Renal pelvis (tissue), 1 donor: ENCODE measurements at regions not wholly inside any gene's neighbourhood (a gene's known extent, or its start where the extent isn't known, plus 50 kb on each side); places are given as distances from the start of the nearest gene placed in this dataset.
"Not testable (repeated sequence)": the region's sequence is repeated elsewhere in the genome, so short reads cannot be mapped to it uniquely, and the experiment has no call there.

ENCODE experiments used
- DNase-seq: peaks from one replicate; pipeline ENCODE4 v3.0.0-alpha.2; 2013

- DNase-seq = peak; percentile 40
Measured at GRCh38 chr14:55897031-55897430, 221.2 kb upstream of the PELI2 start.

- no peak for DNase-seq
Measured at GRCh38 chr14:55898938-55899337, 219.3 kb upstream of the PELI2 start.

GRCh38 chr14:55899531-55899930 lies 218.7 kb upstream of the PELI2 start:
- DNase-seq = no peak

- no peak for DNase-seq
Measured at GRCh38 chr14:55900749-55901148, 217.5 kb upstream of the PELI2 start.

GRCh38 chr14:55901291-55901690 lies 216.9 kb upstream of the PELI2 start:
- no peak for DNase-seq

- no peak for DNase-seq
Measured at GRCh38 chr14:55902241-55902640, 216.0 kb upstream of the PELI2 start.

- DNase-seq = no peak
Measured at GRCh38 chr14:55904086-55904485, 214.1 kb upstream of the PELI2 start.

GRCh38 chr14:55908106-55908505 lies 210.1 kb upstream of the PELI2 start:
- no peak for DNase-seq

- no peak for DNase-seq
Measured at GRCh38 chr14:55909879-55910278, 208.3 kb upstream of the PELI2 start.

GRCh38 chr14:55910601-55911243 lies 207.5 kb upstream of the PELI2 start:
- no peak for DNase-seq

GRCh38 chr14:55911776-55912175 lies 206.4 kb upstream of the PELI2 start:
- DNase-seq = no peak

- DNase-seq = no peak
Measured at GRCh38 chr14:55912344-55912743, 205.9 kb upstream of the PELI2 start.

- no peak for DNase-seq
Measured at GRCh38 chr14:55913324-55914025, 204.7 kb upstream of the PELI2 start.

- no peak for DNase-seq
Measured at GRCh38 chr14:55914771-55915170, 203.4 kb upstream of the PELI2 start.

GRCh38 chr14:55915456-55915855 lies 202.8 kb upstream of the PELI2 start:
- DNase-seq = no peak

GRCh38 chr14:55919800-55920199 lies 198.4 kb upstream of the PELI2 start:
- DNase-seq = not testable (repeated sequence)

GRCh38 chr14:55921511-55921910 lies 196.7 kb upstream of the PELI2 start:
- DNase-seq = no peak

- DNase-seq = no peak
Measured at GRCh38 chr14:55926007-55926406, 192.2 kb upstream of the PELI2 start.

- no peak for DNase-seq
Measured at GRCh38 chr14:55927028-55927427, 191.2 kb upstream of the PELI2 start.

GRCh38 chr14:55928276-55928675 lies 189.9 kb upstream of the PELI2 start:
- no peak for DNase-seq

- no peak for DNase-seq
Measured at GRCh38 chr14:55929136-55929535, 189.1 kb upstream of the PELI2 start.

- DNase-seq = no peak
Measured at GRCh38 chr14:55930016-55930784, 188.0 kb upstream of the PELI2 start.

GRCh38 chr14:55936691-55937090 lies 181.5 kb upstream of the PELI2 start:
- DNase-seq = no peak
